ENCODE measurements at regions not wholly inside any gene's neighbourhood (a gene's known extent, or its start where the extent isn't known, plus 50 kb on each side); places are given as distances from the start of the nearest gene placed in this dataset.

- ATAC-seq: no peak
Measured at GRCh38 chr20:22740829-22741228, 156.5 kb upstream of the FOXA2 start.

DNA sequence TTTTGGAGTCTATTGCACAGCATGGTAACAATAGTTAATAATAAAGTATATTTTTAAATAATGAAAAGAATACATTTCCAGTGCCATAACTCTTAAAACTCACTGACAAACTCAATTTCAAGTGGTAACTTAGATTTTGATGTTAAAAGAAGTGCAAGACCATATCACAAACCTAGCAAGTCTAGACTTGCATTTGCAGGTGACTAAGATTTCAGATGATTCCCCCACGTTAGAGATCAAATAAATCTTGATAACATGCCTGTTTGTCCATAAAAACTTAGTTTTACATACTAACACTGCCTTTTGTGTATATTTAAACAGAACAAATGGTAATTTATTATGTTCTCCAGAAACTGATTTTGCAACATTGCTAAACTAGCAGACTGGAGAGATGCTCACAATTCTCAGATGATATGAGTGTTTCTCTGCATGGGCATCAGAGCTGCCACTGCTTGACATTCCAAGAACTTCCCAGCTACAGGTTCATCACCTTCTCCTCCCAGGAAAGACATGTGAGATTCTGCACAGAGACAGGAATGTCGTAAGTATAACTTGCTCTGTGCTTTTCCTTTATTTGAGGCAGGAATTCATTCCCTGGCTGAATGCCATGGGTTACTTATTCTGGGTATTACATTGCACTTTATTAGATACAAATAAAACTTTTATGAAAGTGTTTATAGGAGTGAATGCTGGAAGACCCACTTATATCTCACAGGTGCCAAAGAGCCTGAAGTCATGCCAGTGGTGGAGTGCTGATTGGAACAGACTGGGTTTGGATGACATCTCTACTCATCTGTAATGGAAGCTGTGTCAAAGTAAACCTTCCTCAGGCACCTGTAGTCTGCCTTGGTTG lies 160.2 kb upstream of the FOXA2 start:
- ATAC-seq: no peak

- no peak for ATAC-seq
Measured at GRCh38 chr20:22745194-22745500, 160.8 kb upstream of the FOXA2 start.

GRCh38 chr20:22746957-22747356 lies 162.6 kb upstream of the FOXA2 start:
- no peak for ATAC-seq

- no peak for ATAC-seq
Measured at GRCh38 chr20:22752324-22752723, 168.0 kb upstream of the FOXA2 start.

GRCh38 chr20:22757424-22758183 lies 173.2 kb upstream of the FOXA2 start:
- no peak for ATAC-seq

DNA sequence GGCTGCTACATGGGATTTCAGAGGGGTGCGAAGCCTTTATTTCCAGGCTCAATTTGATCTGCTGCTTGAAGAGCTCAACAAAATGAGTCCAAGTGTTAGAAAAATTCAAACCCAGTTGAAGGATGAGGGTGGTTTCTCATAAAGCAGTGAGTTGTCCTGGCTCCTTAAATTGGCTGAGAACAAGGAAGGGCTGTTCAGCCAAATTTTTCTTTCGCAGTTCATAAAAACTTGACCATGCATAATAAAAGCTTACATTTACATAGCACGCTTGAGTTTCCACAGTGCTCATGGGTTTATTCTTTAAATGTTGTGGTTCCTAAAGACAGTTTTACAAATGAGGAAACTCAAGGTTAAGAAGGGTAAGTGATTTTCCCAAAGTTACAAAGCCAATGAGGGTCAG lies 174.4 kb upstream of the FOXA2 start:
- no peak for ATAC-seq

GRCh38 chr20:22762576-22763256 lies 178.3 kb upstream of the FOXA2 start:
- peak; percentile 98 for ATAC-seq

DNA sequence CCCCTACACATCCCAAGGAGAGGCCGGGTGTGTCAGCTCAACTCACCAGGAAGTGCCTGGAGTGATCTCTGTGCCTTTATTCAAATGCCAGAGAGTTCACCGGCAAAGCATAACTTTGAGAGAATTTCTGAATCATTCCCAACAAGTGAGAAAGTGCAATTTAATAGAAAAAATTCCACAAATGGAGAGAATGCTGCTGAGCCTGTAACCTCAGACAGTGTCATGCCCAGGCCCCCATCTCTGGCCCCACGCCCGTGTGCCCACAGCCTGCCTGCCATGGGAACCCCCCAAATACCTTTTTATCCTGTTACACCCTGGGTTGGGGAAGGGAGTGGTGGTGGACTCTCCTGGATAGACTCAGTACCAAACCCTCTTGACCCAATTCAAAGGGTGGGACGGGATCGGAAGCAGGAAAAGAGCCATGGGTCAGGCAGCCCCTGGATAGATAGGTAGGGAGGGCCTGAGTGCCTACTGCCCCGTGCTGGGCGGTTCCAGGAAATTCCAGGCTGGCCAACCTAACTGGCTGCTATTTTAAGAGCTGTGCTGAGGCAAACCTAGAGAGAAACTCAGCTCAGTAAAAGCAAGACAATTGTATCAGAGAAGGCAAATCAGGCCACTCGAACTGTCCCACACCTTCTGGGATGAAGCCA lies 179.0 kb upstream of the FOXA2 start:
- ATAC-seq: peak; percentile 72

- no peak for ATAC-seq
Measured at GRCh38 chr20:22768266-22769178, 184.2 kb upstream of the FOXA2 start.

DNA sequence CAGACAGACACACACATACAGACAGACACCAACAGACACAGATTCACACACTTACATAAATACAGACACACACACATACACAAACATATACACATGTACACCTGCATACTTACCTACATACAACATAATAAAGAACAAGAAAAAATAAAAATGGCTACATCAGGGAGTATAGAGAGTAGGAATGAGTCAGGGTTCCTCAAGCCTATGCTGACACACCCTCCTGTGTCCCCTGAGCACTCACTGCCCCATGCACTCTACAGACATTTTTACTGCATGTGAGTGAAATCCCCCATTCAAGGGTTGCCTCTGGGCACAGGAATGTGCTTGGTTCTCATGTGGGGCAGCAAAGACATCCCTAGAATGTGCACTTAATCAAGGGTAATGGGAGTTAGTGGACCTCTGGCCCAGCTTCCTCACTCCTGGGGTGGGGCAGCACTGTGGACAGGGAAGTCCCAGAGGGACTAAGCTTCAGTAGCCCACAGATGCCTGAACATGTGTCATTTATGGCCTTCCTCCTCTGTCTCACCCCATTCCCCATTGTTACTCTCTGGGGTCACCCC lies 185.9 kb upstream of the FOXA2 start:
- ATAC-seq: peak; percentile 71

- ATAC-seq: no peak
Measured at GRCh38 chr20:22771706-22772105, 187.3 kb upstream of the FOXA2 start.

DNA sequence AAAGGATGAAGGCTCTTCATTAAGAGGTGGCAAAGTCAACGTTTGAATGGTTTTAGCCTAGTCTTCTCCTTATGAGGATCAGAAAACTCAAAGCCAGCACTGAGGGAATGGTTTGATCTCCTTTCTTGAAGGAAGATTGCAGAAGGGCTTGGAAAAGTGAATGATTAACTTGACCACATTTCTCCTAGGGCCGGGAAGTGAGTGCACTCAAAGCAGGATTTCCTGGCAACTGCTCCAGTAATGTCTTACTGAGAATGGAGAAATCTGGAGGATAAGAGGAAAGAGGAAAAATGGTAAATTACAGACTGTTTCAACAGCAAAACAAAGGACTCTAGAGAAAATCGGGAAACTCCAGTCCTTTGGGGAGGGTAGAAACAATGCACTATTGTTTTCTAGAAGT lies 189.0 kb upstream of the FOXA2 start:
- no peak for ATAC-seq

DNA sequence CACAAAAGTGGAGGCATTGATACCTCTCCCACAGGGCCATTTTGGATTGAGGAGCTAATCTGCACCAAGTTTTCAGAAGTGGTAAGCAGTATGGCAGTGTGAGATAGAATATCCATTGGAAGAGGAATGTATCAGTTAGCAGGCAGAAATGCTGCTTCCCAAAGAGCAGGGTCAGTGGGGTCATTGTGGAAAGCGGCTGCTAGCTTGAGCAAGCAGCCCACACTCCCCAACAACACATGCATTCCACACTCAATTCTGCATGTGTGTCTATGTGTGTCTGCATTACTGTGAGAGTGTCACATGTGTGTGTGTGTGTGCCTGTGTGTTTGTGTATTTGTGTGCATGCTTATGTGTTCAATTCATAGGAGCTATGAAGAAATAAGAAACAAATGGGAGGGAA lies 190.9 kb upstream of the FOXA2 start:
- no peak for ATAC-seq

GRCh38 chr20:22775671-22776139 lies 191.3 kb upstream of the FOXA2 start:
- peak; percentile 84 for ATAC-seq

DNA sequence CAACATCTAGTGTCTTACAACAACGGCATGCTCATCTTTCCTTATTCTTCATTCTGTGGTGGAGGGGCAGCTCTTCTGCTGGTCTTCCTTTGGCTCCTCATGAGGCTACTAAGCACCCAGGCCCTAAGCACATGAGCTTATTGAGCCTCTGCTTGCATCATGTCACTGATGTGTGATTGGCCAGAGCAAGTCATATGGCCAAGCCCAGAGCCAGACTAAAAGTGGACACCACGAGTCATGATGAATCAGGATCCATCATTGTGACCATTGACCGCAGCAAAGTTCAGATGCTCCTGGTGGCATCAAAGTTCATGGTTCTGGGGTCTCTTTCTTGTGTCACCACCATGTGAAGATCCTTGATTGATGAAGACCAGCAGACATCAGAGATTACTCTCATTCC lies 192.0 kb upstream of the FOXA2 start:
- peak; percentile 47 for ATAC-seq

- ATAC-seq: no peak
Measured at GRCh38 chr20:22779878-22780277, 195.5 kb upstream of the FOXA2 start.

DNA sequence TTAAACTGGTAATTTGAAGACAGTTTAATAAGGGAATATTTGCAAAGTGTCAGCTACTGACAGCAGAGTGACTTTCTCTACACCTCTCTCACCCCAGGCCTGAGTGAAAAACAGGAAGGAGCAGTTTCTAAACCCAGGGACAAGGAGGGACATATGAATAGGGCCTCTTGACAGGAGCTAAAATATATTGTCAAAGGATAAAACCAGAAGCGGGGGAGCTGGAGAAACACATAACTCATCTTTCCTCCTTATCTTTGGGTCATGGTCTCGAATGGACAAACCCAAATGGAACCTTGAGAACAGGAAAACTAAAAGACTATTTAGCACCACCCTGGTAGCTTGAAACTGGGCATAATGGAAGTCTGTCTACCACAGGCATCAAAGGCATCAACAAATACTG lies 197.5 kb upstream of the FOXA2 start:
- no peak for ATAC-seq

DNA sequence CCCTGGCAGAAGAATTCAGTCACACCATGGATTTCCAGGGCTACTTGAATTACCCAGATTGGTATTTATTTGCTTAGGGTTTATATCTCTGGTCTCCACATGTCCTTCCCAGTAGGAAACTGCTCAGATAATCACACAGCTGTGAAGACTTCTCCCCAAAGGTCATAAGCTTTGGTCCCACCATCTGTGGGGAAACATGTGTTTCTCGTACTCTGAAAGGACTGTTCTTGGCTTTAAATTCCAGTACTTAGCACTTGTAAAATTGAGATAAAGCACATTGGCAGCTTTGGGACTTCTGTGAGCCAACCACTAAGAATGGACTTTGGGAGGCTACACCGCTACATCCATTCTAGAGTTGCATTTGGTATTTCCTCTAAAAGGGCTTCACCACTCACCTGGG lies 205.3 kb upstream of the FOXA2 start:
- ATAC-seq: no peak

GRCh38 chr20:22791396-22791795 lies 207.0 kb upstream of the FOXA2 start:
- ATAC-seq: no peak

DNA sequence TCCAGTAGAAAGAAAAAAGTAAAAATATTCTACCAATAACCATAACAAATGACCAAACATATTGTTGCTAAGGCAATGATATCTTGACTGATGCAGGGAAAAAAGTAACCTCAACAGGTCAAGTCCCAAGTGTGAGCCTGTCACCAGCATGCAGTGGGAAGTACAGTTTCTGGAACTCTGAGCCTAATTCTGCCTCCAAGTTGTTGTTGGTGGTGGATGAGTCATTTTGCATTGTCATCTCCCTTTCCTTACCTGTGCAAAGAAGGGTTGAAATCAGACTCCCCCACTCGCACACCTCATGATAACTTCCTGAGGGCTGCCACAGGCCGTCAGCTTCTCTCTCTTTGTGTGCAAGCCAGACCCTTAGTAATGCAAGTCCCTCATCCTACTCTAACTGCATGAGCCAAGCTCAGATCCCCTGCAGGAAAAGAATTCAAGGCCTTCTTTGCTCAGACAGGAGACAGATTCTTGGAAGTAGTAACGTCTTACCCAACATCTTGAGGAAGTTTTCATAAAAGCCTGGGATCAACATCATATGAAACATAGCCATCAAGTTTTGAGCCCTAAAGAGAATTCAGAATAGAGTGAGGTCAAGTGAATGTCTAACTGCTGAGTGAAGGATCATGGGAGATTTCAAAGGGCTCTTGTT lies 207.6 kb upstream of the FOXA2 start:
- ATAC-seq: peak; percentile 39

Data from esophagus mucosa (tissue), 1 donor.